Femur (tissue), 1 donor: ENCODE measurements at regions not wholly inside any gene's neighbourhood (a gene's known extent, or its start where the extent isn't known, plus 50 kb on each side); places are given as distances from the start of the nearest gene placed in this dataset.

Experiments
- DNase-seq: peaks from one replicate; pipeline ENCODE4 v3.0.0-alpha.2; 2017

GRCh38 chr4:125828346-125828745 lies 513.6 kb downstream of the FAT4 start:
- no peak for DNase-seq

DNA sequence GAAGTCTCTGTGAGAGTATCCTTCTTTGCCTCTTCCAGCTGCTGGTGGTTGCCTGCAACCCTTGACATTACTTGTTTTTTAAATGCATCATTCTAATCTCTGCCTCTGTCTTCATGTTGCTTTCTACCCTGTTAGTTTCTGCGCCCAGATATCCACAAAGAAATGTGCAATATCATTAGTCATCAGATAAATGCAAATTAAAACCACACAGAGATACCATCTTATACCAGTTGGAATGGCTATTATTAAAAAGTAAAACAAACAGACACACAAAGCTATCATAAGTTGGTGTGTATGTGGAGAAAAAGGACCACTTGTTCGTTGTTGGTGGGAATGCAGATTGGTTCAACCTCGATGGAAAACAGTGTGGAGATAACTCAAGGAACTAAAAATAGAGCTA lies 517.4 kb downstream of the FAT4 start:
- no peak for DNase-seq

GRCh38 chr4:125836597-125837195 lies 521.9 kb downstream of the FAT4 start:
- DNase-seq: no peak

- DNase-seq: no peak
Observed at GRCh38 chr4:125837493-125838201, 522.9 kb downstream of the FAT4 start.

- no peak for DNase-seq
Observed at GRCh38 chr4:125838202-125838601, 523.4 kb downstream of the FAT4 start.

DNA sequence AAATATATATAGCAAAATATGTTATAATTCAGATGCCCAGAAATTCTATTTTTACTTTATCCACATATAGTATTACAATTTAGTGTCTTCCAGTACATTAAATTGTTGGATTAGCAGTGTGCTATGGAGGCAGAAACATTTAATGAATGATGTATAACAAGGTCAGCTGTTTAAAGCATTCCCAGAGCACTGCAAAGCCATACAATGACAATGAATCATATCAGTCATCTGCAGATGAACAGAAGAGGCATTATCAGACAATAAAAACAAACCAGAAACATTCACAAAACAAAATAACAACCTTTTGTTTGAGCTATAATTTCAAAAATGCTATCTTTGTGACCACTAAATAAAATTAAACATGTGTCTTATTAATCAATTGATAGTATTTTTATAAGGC lies 524.2 kb downstream of the FAT4 start:
- DNase-seq: no peak

GRCh38 chr4:125843947-125844346 lies 529.2 kb downstream of the FAT4 start:
- DNase-seq: no peak

- DNase-seq: no peak
Observed at GRCh38 chr4:125847518-125847917, 532.8 kb downstream of the FAT4 start.

DNA sequence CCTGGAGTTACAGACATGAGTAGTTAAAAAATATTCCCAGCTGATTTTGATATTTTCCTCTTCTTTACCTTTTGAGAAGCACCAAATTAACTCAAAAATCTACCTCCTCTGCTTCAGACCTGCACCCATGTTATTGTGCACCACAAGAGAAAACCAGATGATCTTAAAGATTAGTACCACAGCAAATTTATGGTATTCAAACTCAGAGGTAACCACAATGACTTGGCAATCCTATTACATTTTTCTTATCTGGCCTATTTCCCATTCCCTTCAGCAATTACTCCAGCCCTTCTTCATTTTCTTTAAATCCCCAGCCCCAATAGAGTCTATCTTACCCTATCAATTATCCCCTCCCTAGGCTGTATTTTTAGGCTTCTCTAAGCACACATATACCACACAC lies 535.1 kb downstream of the FAT4 start:
- no peak for DNase-seq

- DNase-seq: no peak
Observed at GRCh38 chr4:125891597-125892258, 577.0 kb downstream of the FAT4 start.

GRCh38 chr4:125904802-125905201 lies 590.0 kb downstream of the FAT4 start:
- no peak for DNase-seq

DNA sequence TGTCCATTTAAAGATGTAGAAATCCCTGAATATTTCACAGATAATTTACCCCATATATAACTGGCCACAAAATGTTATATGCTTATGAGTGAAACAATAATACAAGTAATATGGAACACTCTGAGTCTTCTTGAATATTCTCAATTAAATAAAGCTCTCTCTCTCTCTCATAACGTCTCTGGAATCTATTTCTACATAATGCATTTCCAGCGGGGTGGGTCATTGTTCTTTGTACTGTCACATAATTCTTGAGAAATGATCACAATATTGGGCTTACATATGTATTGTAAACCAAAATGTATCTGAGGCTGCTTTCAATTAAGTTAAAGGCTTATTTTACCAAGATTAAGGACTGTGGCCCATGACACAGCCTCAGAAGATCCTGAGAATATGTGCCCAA lies 596.3 kb downstream of the FAT4 start:
- no peak for DNase-seq

- no peak for DNase-seq
Observed at GRCh38 chr4:125911481-125911880, 596.7 kb downstream of the FAT4 start.

DNA sequence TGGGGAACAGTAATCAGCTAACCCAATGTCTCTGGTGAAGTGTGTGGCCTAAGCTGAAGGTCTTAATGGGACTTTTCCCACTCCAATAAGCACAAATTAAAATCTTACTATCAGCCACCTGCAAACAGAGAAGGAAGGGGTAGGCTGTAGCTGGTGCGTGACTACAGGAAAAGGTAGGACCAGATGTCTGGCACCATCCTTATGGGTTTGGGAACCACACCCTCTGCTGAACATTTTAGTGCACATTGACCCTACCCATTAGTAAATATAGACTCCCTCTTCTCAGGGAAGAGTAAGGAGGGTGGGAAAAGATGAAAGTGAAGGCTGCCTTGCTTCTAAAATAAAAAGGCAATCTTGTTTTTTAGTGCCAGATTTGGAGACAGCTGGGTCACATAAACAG lies 602.8 kb downstream of the FAT4 start:
- no peak for DNase-seq

- no peak for DNase-seq
Observed at GRCh38 chr4:125928652-125929051, 613.9 kb downstream of the FAT4 start.

GRCh38 chr4:125938541-125938940 lies 623.8 kb downstream of the FAT4 start:
- DNase-seq: no peak

DNA sequence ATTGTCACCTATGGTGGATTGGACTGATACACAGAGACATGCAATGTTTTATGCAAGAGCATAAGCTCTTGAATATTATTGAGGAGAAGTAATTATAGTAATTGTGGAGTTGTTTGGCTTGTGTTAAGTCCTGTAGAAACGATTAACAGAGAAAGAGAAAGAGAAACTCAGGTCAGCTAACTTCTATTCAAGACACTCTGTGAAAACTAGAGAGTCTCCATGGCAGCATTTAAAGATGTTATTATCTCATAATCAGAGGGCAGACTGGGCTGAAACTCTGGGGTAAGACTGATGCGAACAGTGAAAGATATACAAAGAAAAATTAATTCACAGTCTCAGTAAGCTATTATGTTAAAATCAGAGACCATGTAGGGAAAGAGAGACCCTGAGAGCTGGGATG lies 625.7 kb downstream of the FAT4 start:
- DNase-seq: no peak

GRCh38 chr4:125944966-125945365 lies 630.2 kb downstream of the FAT4 start:
- no peak for DNase-seq

- DNase-seq: no peak
Observed at GRCh38 chr4:125948021-125948420, 633.3 kb downstream of the FAT4 start.

GRCh38 chr4:125951261-125951887 lies 636.6 kb downstream of the FAT4 start:
- DNase-seq: no peak

- no peak for DNase-seq
Observed at GRCh38 chr4:125952631-125953030, 637.9 kb downstream of the FAT4 start.

- no peak for DNase-seq
Observed at GRCh38 chr4:125956276-125956675, 641.5 kb downstream of the FAT4 start.

DNA sequence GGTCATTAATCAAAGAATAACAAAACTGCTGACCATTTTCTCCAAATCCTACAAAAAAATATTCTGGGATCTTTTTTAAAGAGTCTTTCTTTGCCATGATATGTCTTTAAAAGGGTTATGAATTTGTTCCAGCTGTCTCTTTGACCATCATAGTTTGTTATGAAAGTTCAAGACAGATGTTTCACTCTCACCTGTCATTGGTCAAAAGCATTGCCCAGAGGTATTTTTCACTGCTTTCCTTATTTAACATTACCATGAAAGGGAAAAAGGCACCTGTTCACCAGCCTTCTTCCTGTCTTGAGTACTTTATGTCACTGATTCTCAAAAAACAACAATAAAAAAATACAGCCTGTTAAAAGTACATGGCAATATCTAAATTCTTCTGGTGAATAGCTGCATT lies 643.8 kb downstream of the FAT4 start:
- no peak for DNase-seq

- no peak for DNase-seq
Observed at GRCh38 chr4:125961626-125962025, 646.9 kb downstream of the FAT4 start.
